ENCODE measurements at regions not wholly inside any gene's neighbourhood (a gene's known extent, or its start where the extent isn't known, plus 50 kb on each side); places are given as distances from the start of the nearest gene placed in this dataset.

DNA sequence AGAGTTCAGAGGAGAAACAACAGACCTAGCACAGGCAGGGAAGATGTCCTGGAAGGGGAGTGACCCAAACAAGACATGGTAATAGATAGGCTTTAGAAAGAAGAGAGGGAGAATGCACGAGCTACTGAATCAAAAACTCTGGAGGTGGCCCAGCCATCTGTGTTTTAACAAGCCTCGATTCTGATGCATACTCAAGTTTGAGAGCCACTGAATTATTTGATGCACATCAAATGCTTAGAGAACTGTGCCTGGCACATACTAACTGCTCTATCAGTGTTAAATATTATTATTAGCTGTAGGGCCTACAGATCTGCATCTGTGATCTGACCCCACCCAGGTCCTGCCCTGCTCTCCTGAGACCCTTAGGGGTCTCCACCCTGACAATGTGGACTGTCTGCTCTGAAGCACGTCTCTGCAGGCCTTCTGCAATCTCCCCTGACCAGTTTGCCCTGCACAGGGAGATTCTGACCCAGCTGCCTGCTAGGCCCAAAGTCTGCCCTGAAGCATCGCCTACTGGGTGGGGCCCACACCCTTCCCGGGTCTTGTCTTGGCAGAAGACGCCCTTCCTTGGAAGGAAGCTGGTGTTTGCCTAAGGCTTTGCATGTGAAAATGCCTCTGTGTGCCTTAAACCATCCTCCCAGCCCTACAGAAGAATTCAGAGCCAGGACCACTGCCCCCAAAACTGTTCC lies 201.5 kb upstream of the KLF3 start:
- H2BK120ac ChIP-seq (ENCODE audit: low read depth, low read length): no peak overlapping the region
- no peak overlapping the region for H3K4me2 ChIP-seq (ENCODE audit: low read depth, low read length)
- no peak overlapping the region for H3K18ac ChIP-seq (ENCODE audit: low read depth, low read length)
- H4K20me1 ChIP-seq (ENCODE audit: insufficient read depth, low read length): no peaks in the 10 kb centered on the region
- H2BK15ac ChIP-seq (ENCODE audit: low read depth, low read length): no peak overlapping the region
- H3K27ac ChIP-seq (ENCODE audit: insufficient read depth, low read length): no peak overlapping the region
- H2AK9ac ChIP-seq (replicated peaks; ENCODE audit: low read depth, low read length, poor library complexity): no peak overlapping the region
- 20% methylated on average over 1 of the region's 6 CpGs; no CpG with 5 or more reads in 1 of the 2 experiments for WGBS, 2 experiments (ENCODE audit: extremely low coverage in 2 of 2, insufficient read length in 1 of 2)
- H2AK5ac ChIP-seq (ENCODE audit: low read depth, low read length): no peak overlapping the region
- H3K36me3 ChIP-seq (ENCODE audit: control insufficient read depth, insufficient read depth, low read length): no peaks in the 10 kb centered on the region
- no peak for DNase-seq
- no peak overlapping the region for H3K9ac ChIP-seq (ENCODE audit: low read depth, low read length)
- ChIA-PET POLR2A (ENCODE audit: unreplicated experiment) (no interaction called here), CTCF (no interaction called here)
- H3K27me3 ChIP-seq (ENCODE audit: control insufficient read depth, insufficient read depth, low read length): peaks cover 8% of the 10 kb centered on the region
- no peak overlapping the region for H4K8ac ChIP-seq (ENCODE audit: low read depth in 2 of 2, low read length in 2 of 2)
- H3K56ac ChIP-seq (ENCODE audit: extremely low read depth, insufficient read depth, low read length): no peak overlapping the region
- TF ChIP-seq MAZ (IDR thresholded peaks at IDR 0.05; ENCODE audit: borderline replicate concordance, low read depth, low read length) (no peak), RAD21 (IDR thresholded peaks at IDR 0.05; ENCODE audit: low read length) (no peak), MXI1 (IDR thresholded peaks at IDR 0.05; ENCODE audit: borderline replicate concordance, low read depth, low read length) (no peak), MAFK (IDR thresholded peaks at IDR 0.05; ENCODE audit: low read depth, low read length) (no peak), RFX5 (IDR thresholded peaks at IDR 0.05; ENCODE audit: low read depth, low read length) (no peak)
- no peaks in the 10 kb centered on the region for H3K4me1 ChIP-seq (ENCODE audit: control insufficient read depth, insufficient read depth, low read length)
- in situ Hi-C loops (cut with MboI; ENCODE audit: low sequenced_read_pairs) (no loop called here), dilution Hi-C loops (cut with HindIII; ENCODE audit: low sequenced_read_pairs, unreplicated experiment) (no loop called here), intact Hi-C loops (cut with micrococcal nuclease) (no loop called here)
- no peak overlapping the region for H3K4ac ChIP-seq (ENCODE audit: low read depth, low read length)
- H3K79me1 ChIP-seq (ENCODE audit: low read depth in 1 of 2, low read length in 2 of 2): no peaks in the 10 kb centered on the region
- H2AFZ ChIP-seq (replicated peaks; ENCODE audit: low read length, poor library complexity): no peak overlapping the region
- no peak overlapping the region for H3K23ac ChIP-seq (ENCODE audit: low read depth, low read length)
- no peak overlapping the region for H2BK20ac ChIP-seq (ENCODE audit: low read depth, low read length)
- no peak for ATAC-seq (ENCODE audit: low read depth)
- no peak overlapping the region for H3K14ac ChIP-seq (replicated peaks; ENCODE audit: low read depth, low read length)
- H4K91ac ChIP-seq (ENCODE audit: insufficient read depth, low read depth, low read length): no peak overlapping the region
- H3K9me3 ChIP-seq (ENCODE audit: control insufficient read depth, insufficient read depth, low read length): no peaks in the 10 kb centered on the region
- BruUV-seq (replicated peaks): no TSS peak
- H3K9me1 ChIP-seq (ENCODE audit: insufficient read depth, low read length): no peaks in the 10 kb centered on the region
- no peak overlapping the region for H2BK5ac ChIP-seq (ENCODE audit: low read depth, low read length, poor library complexity, severe bottlenecking)
- H3K4me3 ChIP-seq (ENCODE audit: insufficient read depth, low read depth, low read length): no peak overlapping the region
- no peak overlapping the region for H4K5ac ChIP-seq (ENCODE audit: low read depth, low read length)

Measured in IMR-90 (cell line).